Fibroblast of the aortic adventitia (primary cell): ENCODE measurements at regions not wholly inside any gene's neighbourhood (a gene's known extent, or its start where the extent isn't known, plus 50 kb on each side); places are given as distances from the start of the nearest gene placed in this dataset.

ENCODE experiments used
- DNase-seq: peaks from one replicate; pipeline ENCODE4 v3.0.0-alpha.2; 2010; ENCODE audit warnings: low read depth
- H3K4me3 ChIP-seq: 2 replicates; pipeline ENCODE4 v1.5.1; 2011; ENCODE audit warnings: low read depth, mild to moderate bottlenecking, control low read depth, low read length, moderate library complexity
- TF ChIP-seq, protein P1 (sequence below): IDR thresholded peaks from 2 replicates; pipeline ENCODE4 v1.5.1; 2011; ENCODE audit warnings: mild to moderate bottlenecking, low read length, control low read depth, inconsistent platforms; ENCODE audit not compliant: insufficient read depth

DNA sequence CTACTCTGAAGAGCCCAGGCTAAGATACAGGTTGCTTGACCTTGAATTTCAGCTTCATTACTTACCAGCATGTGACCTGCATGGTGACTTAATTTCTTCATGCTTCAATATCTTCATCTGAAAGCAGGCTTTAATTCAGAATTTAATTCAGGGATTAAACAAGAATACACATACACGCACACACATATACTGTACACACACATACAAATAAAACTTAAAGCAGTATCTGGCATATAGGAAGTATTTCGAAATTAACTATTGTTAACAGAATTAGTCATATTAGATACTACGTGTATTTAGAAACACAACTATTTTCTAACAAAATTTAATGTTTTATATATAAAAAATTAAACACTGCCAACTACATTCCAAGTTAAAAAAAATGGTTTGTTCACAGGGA lies 640.3 kb downstream of the SLC6A15 start:
- no peak for DNase-seq
- H3K4me3 ChIP-seq, result no peak overlapping the region
- TF ChIP-seq, protein P1, sequence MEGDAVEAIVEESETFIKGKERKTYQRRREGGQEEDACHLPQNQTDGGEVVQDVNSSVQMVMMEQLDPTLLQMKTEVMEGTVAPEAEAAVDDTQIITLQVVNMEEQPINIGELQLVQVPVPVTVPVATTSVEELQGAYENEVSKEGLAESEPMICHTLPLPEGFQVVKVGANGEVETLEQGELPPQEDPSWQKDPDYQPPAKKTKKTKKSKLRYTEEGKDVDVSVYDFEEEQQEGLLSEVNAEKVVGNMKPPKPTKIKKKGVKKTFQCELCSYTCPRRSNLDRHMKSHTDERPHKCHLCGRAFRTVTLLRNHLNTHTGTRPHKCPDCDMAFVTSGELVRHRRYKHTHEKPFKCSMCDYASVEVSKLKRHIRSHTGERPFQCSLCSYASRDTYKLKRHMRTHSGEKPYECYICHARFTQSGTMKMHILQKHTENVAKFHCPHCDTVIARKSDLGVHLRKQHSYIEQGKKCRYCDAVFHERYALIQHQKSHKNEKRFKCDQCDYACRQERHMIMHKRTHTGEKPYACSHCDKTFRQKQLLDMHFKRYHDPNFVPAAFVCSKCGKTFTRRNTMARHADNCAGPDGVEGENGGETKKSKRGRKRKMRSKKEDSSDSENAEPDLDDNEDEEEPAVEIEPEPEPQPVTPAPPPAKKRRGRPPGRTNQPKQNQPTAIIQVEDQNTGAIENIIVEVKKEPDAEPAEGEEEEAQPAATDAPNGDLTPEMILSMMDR, result no peak

GRCh38 chr12:84270470-84271140 lies 642.0 kb downstream of the SLC6A15 start:
- no peak for DNase-seq
- TF ChIP-seq, protein P1, result no peak
- H3K4me3 ChIP-seq, result no peak overlapping the region

DNA sequence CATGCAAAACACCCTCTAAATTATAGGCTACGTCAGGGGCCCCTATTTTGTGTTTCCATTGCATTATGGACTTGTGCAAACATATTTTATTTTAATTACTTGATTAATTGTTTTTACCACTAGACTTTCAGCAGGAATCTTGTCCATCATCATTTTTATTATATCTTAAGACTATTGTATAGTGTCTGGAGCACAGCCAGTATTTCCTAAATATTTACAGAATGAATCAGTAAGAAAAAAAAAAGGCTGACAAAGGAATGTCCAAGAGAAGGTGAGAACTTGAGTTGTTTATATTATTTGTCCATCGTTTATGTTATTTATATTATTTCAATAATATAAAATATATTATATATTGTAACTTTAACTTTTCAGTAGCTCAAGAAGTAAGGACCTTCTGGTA lies 664.7 kb downstream of the SLC6A15 start:
- DNase-seq, result no peak
- TF ChIP-seq, protein P1, result no peak
- H3K4me3 ChIP-seq, result no peak overlapping the region

DNA sequence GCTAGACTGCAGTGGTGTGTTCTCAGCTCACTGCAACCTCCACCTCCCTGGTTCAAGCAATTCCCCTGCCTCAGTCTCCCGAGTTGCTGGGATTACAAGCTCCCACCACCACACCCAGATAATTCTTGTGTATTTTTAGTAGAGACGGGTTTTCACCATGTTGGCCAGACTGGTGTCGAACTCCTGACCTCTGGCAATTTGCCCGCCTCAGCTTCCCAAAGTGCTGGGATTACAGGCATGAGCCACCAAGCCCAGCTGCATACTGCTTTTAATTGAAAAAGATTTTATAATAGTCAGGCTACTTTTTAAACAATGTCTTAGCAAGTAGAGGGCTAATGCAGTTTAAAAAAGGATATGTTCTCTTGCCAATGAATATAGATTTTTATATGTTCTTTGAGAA lies 668.9 kb downstream of the SLC6A15 start:
- DNase-seq, result no peak
- no peak overlapping the region for H3K4me3 ChIP-seq
- TF ChIP-seq, protein P1, result no peak

- TF ChIP-seq, protein P1, result no peak
- no peak overlapping the region for H3K4me3 ChIP-seq
- DNase-seq, result no peak
Measured at GRCh38 chr12:84222841-84223240, 689.8 kb downstream of the SLC6A15 start.

DNA sequence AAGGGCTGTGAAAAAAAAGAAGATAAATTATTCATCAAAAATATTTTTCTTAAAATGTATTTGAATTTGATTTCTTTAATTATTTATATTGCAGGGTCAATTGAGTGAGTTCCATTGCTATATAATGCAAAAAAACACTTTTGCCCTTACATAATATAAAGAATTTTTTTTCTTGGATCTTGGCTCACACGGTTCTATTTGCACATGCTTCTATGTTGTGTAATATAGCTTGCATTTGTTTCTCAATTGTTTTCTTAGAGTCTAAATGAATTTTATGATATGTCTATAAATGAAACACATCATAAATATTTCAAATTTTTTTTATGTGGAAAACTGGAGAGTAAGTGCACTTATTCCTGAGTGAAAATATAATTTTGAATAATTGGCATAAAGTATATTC lies 694.2 kb downstream of the SLC6A15 start:
- H3K4me3 ChIP-seq, result no peak overlapping the region
- TF ChIP-seq, protein P1, result no peak
- DNase-seq, result no peak

GRCh38 chr12:84201976-84202375 lies 710.6 kb downstream of the SLC6A15 start:
- no peak overlapping the region for H3K4me3 ChIP-seq
- TF ChIP-seq, protein P1, result no peak
- DNase-seq, result no peak
